ENCODE measurements at regions not wholly inside any gene's neighbourhood (a gene's known extent, or its start where the extent isn't known, plus 50 kb on each side); places are given as distances from the start of the nearest gene placed in this dataset.

DNA sequence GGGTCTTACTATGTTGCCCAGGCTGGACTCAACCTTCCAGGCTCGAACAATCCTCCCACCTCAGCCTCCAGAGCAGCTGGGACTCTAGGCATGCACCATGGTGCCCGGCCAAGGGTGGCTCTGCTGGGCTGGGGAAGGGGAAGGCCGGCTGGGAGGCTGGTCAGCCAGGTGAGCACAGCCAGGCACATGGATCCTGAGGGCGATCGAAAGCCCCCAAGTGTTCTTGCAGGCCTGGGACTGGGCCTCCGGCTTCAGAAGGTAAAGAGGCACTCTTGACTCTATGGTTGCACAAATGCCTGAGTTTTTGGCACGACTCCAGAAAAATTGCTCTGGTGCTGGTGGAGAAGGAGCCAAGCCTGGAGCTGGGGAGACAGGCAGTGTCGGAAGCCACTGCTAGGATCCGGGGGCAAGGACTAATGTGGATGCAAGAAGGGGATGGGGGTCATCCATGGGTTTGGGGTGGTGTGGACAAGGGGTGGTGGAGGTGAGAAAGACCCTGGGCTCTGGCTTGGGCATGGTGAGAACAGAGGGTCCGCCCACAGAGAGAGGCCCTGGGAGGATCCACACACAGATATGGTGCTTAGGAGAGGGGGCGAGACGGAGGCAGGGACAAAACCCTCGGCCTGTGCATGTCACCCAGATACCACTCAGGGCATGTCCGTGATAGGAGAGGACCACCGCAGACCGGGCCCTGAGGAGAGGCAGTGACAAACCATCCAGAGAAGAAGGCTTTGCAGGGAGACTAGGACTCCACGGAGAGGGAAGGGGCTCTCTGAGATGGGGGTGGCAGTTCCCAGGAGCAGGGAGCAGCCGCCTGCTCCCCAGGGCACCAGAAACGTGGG lies 51.1 kb upstream of the COL5A1 start:
- no peak for DNase-seq

GRCh38 chr9:134591082-134591571 lies 50.5 kb upstream of the COL5A1 start:
- no peak for DNase-seq

- no peak for DNase-seq
Measured at GRCh38 chr9:134591573-134591981, 50.0 kb upstream of the COL5A1 start.
